ENCODE measurements at regions not wholly inside any gene's neighbourhood (a gene's known extent, or its start where the extent isn't known, plus 50 kb on each side); places are given as distances from the start of the nearest gene placed in this dataset.

GRCh38 chr5:32908641-32909040, 197.5 kb downstream of the NPR3 start:
- intact Hi-C loops (cut with micrococcal nuclease) (no loop called here), dilution Hi-C loops (cut with MboI; ENCODE audit: extremely low pct_ligation_motif_present, low sequenced_read_pairs) (no loop called here)
- no peak overlapping the region for H3K27ac ChIP-seq (ENCODE audit: insufficient read depth, low read depth, low read length)
- DNase-seq (ENCODE audit: low read depth, low spot score): no peak
- H4K20me1 ChIP-seq (replicated peaks; ENCODE audit: control insufficient read depth, extremely low read depth, insufficient read depth, low read length): no peaks in the 10 kb centered on the region
- no peaks in the 10 kb centered on the region for H3K27me3 ChIP-seq (ENCODE audit: control insufficient read depth in 2 of 2, insufficient read depth in 2 of 2, low read length in 2 of 2)
- FAIRE-seq: no peak
- POLR2A ChIA-PET: no interaction called here
- H3K4me1 ChIP-seq (ENCODE audit: control insufficient read depth, extremely low read depth, insufficient read depth, low read length): no peaks in the 10 kb centered on the region
- H3K4me3 ChIP-seq (replicated peaks in 1 of 3; ENCODE audit: insufficient read depth in 1 of 3, low read depth in 1 of 3, low read length in 3 of 3): no peak overlapping the region
- H3K9me3 ChIP-seq (replicated peaks; ENCODE audit: control insufficient read depth, insufficient read depth, low read length): no peaks in the 10 kb centered on the region
- H3K9me1 ChIP-seq (replicated peaks; ENCODE audit: control insufficient read depth, extremely low read depth, insufficient read depth, low read length): no peaks in the 10 kb centered on the region
- no TSS peak for BruUV-seq (replicated peaks)
- no peak overlapping the region for H2AFZ ChIP-seq (ENCODE audit: low read depth, low read length)
- TF ChIP-seq MAX (IDR thresholded peaks at IDR 0.05; ENCODE audit: insufficient read depth, insufficient read length) (no peak), FOS (IDR thresholded peaks at IDR 0.05; ENCODE audit: borderline replicate concordance, insufficient read depth, low read length) (no peak), CTCF (IDR thresholded peaks at IDR 0.05; ENCODE audit: extremely low read depth in 1 of 2, insufficient read depth in 1 of 2, low read depth in 1 of 2, low read length in 2 of 2) (no peak), MYC (IDR thresholded peaks at IDR 0.05; ENCODE audit: low read depth, low read length) (no peak), GATA2 (IDR thresholded peaks at IDR 0.05; ENCODE audit: insufficient read depth, insufficient read length, low read depth, low read length) (no peak), POLR2AphosphoS5 (IDR thresholded peaks at IDR 0.05; ENCODE audit: insufficient read depth, low read depth, low read length) (no peak), POLR2A (IDR thresholded peaks at IDR 0.05; ENCODE audit: low read depth, low read length) (no peak), JUN (IDR thresholded peaks at IDR 0.05; ENCODE audit: borderline replicate concordance, insufficient read depth, insufficient read length, low read depth) (no peak), EZH2 (IDR thresholded peaks at IDR 0.05; ENCODE audit: borderline replicate concordance, low read depth, low read length, severe bottlenecking) (no peak)
- no peaks in the 10 kb centered on the region for H3K79me2 ChIP-seq (ENCODE audit: control insufficient read depth, insufficient read depth, low read length)
- CTCF ChIA-PET: no interaction called here
- no peak overlapping the region for H3K9ac ChIP-seq (replicated peaks; ENCODE audit: extremely low read depth, insufficient read depth, low read length)
- no peaks in the 10 kb centered on the region for H3K36me3 ChIP-seq (ENCODE audit: control insufficient read depth in 2 of 2, extremely low read depth in 1 of 2, insufficient read depth in 2 of 2, low read length in 2 of 2)
- no peak overlapping the region for H3K4me2 ChIP-seq (ENCODE audit: insufficient read depth, low read length)

Measured in endothelial cell of umbilical vein (primary cell).